DOHH2 (cell line): ENCODE measurements at regions not wholly inside any gene's neighbourhood (a gene's known extent, or its start where the extent isn't known, plus 50 kb on each side); places are given as distances from the start of the nearest gene placed in this dataset.

Experiments
- CTCF ChIP-seq: fragments of 200-600 bp; sonication (generic); IDR thresholded peaks from one replicate; pipeline ENCODE4 v1.5.1; 2014; ENCODE audit warnings: antibody characterized with exemption, mild to moderate bottlenecking, low read depth, low read length; ENCODE audit not compliant: poor library complexity, severe bottlenecking
- EZH2phosphoT487 ChIP-seq: fragments of 200-600 bp; sonication (generic); IDR thresholded peaks from 2 replicates; pipeline ENCODE4 v1.6.1; 2017; ENCODE audit warnings: borderline replicate concordance, mild to moderate bottlenecking, antibody characterized with exemption, low read length, moderate library complexity, mixed read lengths

- TF ChIP-seq CTCF, result no peak
- no peak for TF ChIP-seq EZH2phosphoT487
These were observed 128.0 kb upstream of the MSX2 start for GRCh38 chr5:174596429-174596828.
